ENCODE measurements at regions not wholly inside any gene's neighbourhood (a gene's known extent, or its start where the extent isn't known, plus 50 kb on each side); places are given as distances from the start of the nearest gene placed in this dataset.

DNA sequence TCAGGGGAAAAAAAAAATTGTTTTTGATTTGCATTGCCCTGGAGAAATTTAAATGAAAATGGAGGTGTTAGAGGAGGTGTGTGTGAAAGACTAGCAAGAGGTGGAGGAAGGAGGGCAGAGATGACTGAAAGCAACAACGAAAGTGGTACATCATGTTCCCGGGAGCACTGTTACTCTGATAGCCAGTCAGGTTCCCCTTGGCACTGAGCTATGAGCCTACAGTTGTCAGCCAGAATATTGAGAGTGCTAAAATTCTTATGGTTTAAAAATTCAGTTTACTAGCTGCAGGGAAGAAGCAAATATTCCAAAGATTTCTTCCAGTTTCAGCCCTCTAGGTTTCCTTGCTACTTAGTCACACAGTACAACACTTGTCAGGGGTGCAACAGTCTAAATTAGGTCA lies 366.7 kb upstream of the DLGAP1 start:
- Histone ChIP-seq H3K27me3 (replicated peaks in 1 of 4; ENCODE audit: control extremely low read depth in 1 of 4, control insufficient read depth in 3 of 4, insufficient read depth in 4 of 4, low read length in 3 of 4) (no peaks in the 10 kb centered on the region), H3K9me3 (ENCODE audit: control extremely low read depth in 1 of 3, control insufficient read depth in 2 of 3, insufficient read depth in 1 of 3, low read length in 2 of 3) (no peaks in the 10 kb centered on the region), H3K27ac (ENCODE audit: low read length in 2 of 2) (no peak overlapping the region), H3K4me3 (ENCODE audit: control extremely low read depth in 1 of 5, extremely low read depth in 1 of 5, insufficient read depth in 1 of 5, low read depth in 2 of 5, low read length in 4 of 5) (no peak overlapping the region), H3K4me2 (replicated peaks; ENCODE audit: low read depth, low read length, poor library complexity, severe bottlenecking) (no peak overlapping the region), H4K20me1 (ENCODE audit: control insufficient read depth, insufficient read depth, low read length, poor library complexity, severe bottlenecking) (no peaks in the 10 kb centered on the region), H2AFZ (ENCODE audit: insufficient read depth, low read depth, low read length, poor library complexity, severe bottlenecking) (no peak overlapping the region), H3K36me3 (replicated peaks in 1 of 2; ENCODE audit: control extremely low read depth in 1 of 2, control insufficient read depth in 1 of 2, extremely low read depth in 1 of 2, insufficient read depth in 2 of 2, low read length in 1 of 2) (no peaks in the 10 kb centered on the region), H3K9ac (ENCODE audit: low read length) (no peak overlapping the region), H3K79me2 (ENCODE audit: control insufficient read depth, insufficient read depth, low read length) (no peaks in the 10 kb centered on the region), H3K4me1 (ENCODE audit: control insufficient read depth in 2 of 2, insufficient read depth in 2 of 2, low read length in 2 of 2) (no peaks in the 10 kb centered on the region)
- ChIA-PET CTCF (interaction anchor here (0.8 kb wide), 1 partner anchor 104 kb away, joined by 3 read pairs; no protein-coding TSS in a partner anchor), POLR2A (no interaction called here)
- Mint-ChIP-seq H3K27ac (no peak overlapping the region), H3K9me3 (ENCODE audit: insufficient read depth) (peaks cover 3% of the 10 kb centered on the region), H3K4me3 (no peak overlapping the region), H3K27me3 (no peaks in the 10 kb centered on the region), H3K4me1 (no peaks in the 10 kb centered on the region)
- WGBS (ENCODE audit: insufficient coverage) = 95% methylated on average over 2 of the region's 2 CpGs
- TF ChIP-seq, protein P1, sequence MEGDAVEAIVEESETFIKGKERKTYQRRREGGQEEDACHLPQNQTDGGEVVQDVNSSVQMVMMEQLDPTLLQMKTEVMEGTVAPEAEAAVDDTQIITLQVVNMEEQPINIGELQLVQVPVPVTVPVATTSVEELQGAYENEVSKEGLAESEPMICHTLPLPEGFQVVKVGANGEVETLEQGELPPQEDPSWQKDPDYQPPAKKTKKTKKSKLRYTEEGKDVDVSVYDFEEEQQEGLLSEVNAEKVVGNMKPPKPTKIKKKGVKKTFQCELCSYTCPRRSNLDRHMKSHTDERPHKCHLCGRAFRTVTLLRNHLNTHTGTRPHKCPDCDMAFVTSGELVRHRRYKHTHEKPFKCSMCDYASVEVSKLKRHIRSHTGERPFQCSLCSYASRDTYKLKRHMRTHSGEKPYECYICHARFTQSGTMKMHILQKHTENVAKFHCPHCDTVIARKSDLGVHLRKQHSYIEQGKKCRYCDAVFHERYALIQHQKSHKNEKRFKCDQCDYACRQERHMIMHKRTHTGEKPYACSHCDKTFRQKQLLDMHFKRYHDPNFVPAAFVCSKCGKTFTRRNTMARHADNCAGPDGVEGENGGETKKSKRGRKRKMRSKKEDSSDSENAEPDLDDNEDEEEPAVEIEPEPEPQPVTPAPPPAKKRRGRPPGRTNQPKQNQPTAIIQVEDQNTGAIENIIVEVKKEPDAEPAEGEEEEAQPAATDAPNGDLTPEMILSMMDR (IDR thresholded peaks at IDR 0.05) = no peak
- no peak for TF ChIP-seq EZH2 (IDR thresholded peaks at IDR 0.05; ENCODE audit: borderline replicate concordance, insufficient read depth, low read depth, low read length, poor library complexity, severe bottlenecking)
- ATAC-seq (ENCODE audit: low read depth) (no peak), DNase-seq (no peak)
- intact Hi-C loops (cut with micrococcal nuclease) = no loop called here

DNA sequence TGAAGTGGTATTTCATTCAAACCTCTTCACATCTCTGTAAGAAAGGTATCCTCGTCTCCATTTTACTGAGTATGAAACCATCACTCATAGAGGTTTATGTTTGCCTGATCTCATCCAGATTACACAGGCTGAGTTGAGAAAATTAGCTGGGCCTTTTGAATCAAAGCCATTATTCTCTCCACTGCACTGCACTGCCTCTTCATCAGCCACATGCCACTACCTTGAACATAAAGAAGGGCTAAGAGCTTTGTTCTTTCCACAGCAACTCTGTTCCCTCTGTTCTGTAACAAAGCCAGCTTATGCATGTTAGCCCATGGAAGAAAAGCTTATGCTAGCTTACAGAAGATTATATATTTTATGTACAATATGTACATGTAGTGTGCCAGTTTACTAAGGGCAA lies 362.6 kb upstream of the DLGAP1 start:
- no peaks in the 10 kb centered on the region for H3K36me3 ChIP-seq (replicated peaks in 1 of 2; ENCODE audit: control extremely low read depth in 1 of 2, control insufficient read depth in 1 of 2, extremely low read depth in 1 of 2, insufficient read depth in 2 of 2, low read length in 1 of 2)
- DNase-seq (no peak), ATAC-seq (ENCODE audit: low read depth) (no peak)
- H3K4me1 Mint-ChIP-seq = no peaks in the 10 kb centered on the region
- POLR2A ChIA-PET = no interaction called here
- H3K9me3 ChIP-seq (ENCODE audit: control extremely low read depth in 1 of 3, control insufficient read depth in 2 of 3, insufficient read depth in 1 of 3, low read length in 2 of 3) = peaks cover 0 to 4% (median 1%) of the 10 kb centered on the region in 3 donors
- no peak overlapping the region for H3K27ac Mint-ChIP-seq
- TF ChIP-seq, protein P1 (IDR thresholded peaks at IDR 0.05) = no peak
- no peak for TF ChIP-seq EZH2 (IDR thresholded peaks at IDR 0.05; ENCODE audit: borderline replicate concordance, insufficient read depth, low read depth, low read length, poor library complexity, severe bottlenecking)
- no peak overlapping the region for H2AFZ ChIP-seq (ENCODE audit: insufficient read depth, low read depth, low read length, poor library complexity, severe bottlenecking)
- H4K20me1 ChIP-seq (ENCODE audit: control insufficient read depth, insufficient read depth, low read length, poor library complexity, severe bottlenecking) = no peaks in the 10 kb centered on the region
- 100% methylated on average over 1 of the region's 1 CpG for WGBS (ENCODE audit: insufficient coverage)
- no peaks in the 10 kb centered on the region for H3K79me2 ChIP-seq (ENCODE audit: control insufficient read depth, insufficient read depth, low read length)
- no peak overlapping the region for H3K4me3 ChIP-seq (ENCODE audit: control extremely low read depth in 1 of 5, extremely low read depth in 1 of 5, insufficient read depth in 1 of 5, low read depth in 2 of 5, low read length in 4 of 5)
- H3K4me3 Mint-ChIP-seq = no peak overlapping the region
- H3K27me3 Mint-ChIP-seq = no peaks in the 10 kb centered on the region
- H3K9ac ChIP-seq (ENCODE audit: low read length) = no peak overlapping the region
- no peaks in the 10 kb centered on the region for H3K4me1 ChIP-seq (ENCODE audit: control insufficient read depth in 2 of 2, insufficient read depth in 2 of 2, low read length in 2 of 2)
- no peaks in the 10 kb centered on the region for H3K27me3 ChIP-seq (replicated peaks in 1 of 4; ENCODE audit: control extremely low read depth in 1 of 4, control insufficient read depth in 3 of 4, insufficient read depth in 4 of 4, low read length in 3 of 4)
- H3K9me3 Mint-ChIP-seq (ENCODE audit: insufficient read depth) = peaks cover 7% of the 10 kb centered on the region
- H3K4me2 ChIP-seq (replicated peaks; ENCODE audit: low read depth, low read length, poor library complexity, severe bottlenecking) = no peak overlapping the region
- no peak overlapping the region for H3K27ac ChIP-seq (ENCODE audit: low read length in 2 of 2)
- intact Hi-C loops (cut with micrococcal nuclease) = no loop called here
- CTCF ChIA-PET = no interaction called here

All from B cell (primary cell).